ENCODE measurements at regions not wholly inside any gene's neighbourhood (a gene's known extent, or its start where the extent isn't known, plus 50 kb on each side); places are given as distances from the start of the nearest gene placed in this dataset.
A peak's percentile ranks its signal among the peaks of the same experiment; 100 is the strongest.

DNA sequence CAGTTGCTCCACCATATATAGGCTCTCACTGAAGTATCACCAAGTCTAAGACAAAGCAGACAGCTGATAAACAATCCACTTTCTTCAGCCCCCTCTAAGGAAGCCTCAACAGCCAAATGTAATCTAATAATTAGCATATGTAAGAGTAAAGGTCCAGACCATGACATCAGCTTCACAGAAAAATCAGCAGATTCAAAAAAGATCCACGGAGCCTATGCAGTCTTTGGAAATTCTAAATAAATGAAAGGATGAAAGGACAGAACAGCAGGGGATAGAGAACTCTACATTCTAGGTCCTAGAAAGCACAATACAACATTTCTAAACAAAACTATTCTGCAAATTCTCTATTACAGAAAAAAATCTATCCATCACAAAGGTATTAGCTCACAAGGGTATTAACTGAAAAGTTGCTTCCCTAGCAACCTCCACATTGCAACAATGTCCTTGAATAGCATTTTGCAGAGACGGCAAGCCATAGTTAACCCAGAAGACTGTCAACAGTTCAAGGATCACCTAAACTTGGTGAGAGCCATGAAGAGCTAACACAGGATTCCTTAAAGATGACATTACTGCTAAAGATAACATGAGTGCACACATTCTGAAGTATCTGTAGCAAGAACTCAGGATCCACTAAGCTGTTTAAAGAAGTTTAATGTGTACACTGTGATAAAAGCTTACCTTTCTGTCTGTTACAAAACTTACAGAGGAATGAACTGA is 74.3 kb downstream of the SIPA1L2 start:
- DNase-seq = no peak

- DNase-seq = no peak
These were observed 75.5 kb downstream of the SIPA1L2 start for GRCh38 chr1:232554409-232554808.

DNA sequence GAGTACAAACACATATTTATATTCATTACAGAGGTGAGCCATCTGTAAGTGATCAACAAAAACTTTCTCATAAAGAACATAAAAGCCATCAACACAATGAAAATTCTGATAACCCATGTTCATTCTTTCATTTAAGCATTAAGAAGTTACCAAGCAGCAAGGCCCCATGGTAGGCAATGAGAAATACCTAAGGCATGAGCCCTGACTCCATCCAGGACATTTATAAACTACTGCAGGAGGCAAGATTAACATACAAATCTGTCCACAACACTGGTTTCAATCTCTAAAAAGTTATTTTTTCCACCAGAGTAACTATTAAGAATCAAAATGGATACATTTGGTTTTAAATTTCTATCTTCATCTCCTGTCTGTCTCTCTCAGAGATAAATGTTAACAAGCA is 76.1 kb downstream of the SIPA1L2 start:
- DNase-seq = no peak

GRCh38 chr1:232553050-232553754 is 76.7 kb downstream of the SIPA1L2 start:
- DNase-seq = peak in 1 of 56 donors; percentile 14

DNA sequence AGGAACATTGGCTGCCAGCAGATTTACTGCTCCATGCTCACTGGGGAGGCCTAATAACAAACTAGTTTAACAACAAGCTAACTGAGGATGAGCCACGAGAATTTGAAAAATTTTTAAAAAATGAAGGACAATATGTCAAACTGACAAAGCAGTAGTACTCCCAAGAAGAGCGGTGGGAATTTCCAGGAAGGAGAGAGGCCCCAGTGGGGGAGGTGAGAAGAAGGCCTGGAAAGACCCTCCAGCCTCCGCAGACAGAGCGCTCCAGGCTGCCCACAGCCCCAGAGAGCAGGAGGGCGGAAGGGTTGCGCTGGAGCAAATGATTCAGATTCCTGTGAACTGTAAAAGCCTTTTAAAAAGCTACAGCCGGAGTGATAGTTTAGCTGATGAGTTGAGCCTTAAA is 78.5 kb downstream of the SIPA1L2 start:
- DNase-seq = no peak

GRCh38 chr1:232550007-232550406 is 79.9 kb downstream of the SIPA1L2 start:
- DNase-seq = no peak

GRCh38 chr1:232548691-232549090 is 81.2 kb downstream of the SIPA1L2 start:
- DNase-seq = no peak

GRCh38 chr1:232547938-232548484 is 81.9 kb downstream of the SIPA1L2 start:
- no peak for DNase-seq

DNA sequence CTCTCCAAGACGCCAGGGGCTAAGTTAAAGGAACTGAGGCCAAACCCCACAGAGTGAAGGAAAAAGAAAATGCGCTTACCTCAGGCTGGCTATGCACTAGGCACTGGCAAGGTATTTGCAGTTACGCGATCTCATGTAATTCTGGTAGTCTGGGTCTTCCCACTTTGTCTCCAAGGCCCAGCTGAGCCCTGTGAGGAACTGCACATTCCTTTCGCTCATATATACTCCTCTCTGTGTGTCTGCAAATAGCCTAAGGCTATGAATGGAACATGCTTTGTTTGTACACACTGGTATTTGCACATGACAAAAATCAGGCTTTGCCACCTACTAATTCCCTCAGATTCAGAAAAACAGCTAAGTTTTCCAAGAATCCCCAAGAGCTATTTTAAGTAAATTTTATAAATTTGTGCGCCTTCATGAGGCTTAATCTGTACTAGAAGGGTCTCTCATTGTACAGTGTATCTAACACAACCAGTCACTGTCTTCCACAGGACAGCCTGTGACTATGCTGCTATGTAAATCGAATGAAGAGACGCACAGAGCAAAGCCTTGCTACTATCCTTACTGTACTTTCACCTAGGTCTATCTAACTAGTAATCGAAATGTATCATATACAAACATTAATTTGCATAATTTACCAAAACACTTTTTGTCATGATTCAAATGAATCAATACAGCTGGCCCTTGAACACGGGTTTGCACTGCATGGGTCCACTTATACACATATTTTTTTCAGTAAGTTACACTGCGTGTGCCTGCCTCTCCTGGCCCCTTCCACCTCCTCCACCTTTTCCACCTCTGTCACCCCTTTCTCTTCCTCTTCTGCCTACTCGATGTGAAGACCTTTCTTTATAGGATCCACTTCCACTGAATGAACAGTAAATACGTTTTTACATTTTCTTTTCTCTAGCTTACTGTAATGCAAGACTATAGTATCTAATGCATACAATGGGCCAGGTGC is 87.0 kb downstream of the SIPA1L2 start:
- no peak for DNase-seq

GRCh38 chr1:232538943-232539302 is 91.0 kb downstream of the SIPA1L2 start:
- DNase-seq = no peak

- DNase-seq = no peak
These were observed 91.5 kb downstream of the SIPA1L2 start for GRCh38 chr1:232538224-232538942.

DNA sequence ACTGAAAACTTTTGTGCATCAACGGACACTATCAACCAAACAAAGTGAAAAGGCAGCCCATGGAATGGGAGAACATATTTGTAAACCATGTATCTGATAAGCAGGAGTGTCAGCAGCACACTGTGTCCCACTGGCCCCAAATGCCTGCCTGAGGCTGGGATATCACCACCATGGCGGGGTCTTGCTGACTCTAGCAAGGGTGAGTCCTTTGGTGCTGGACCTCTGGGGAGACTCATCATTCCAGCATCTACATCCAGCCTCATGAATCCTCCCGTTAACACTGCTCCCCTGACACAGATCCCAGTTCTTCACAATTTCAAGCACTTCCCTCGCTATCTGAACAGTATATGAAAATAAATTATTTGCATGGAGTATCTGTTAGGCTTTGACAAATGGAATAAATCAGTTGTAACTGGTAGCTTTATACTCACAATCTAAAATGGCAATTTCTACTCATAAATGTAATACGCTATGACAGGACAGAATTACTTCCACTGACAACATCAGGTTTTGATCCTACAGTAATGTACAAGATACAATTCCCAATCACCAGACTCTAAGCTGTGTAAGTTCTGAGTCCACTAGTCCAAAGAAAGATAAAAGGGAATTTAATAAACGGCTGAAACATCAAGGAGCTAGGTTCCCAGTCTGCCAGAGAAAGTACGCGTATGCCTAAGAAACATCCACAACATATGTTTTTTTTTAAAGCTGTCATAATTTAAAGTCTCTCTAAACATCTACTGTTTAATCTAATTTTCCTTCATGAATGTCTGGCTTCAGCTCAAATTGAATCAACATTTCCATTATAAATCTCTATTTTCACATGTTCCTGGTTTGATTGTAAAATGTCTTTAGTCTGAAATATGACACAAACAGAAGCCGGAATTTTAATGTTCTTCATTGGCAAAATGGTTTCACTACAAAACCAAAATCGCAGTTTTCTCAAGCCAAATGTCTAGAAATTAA is 95.1 kb downstream of the SIPA1L2 start:
- no peak for DNase-seq

GRCh38 chr1:232533328-232533727 is 96.6 kb downstream of the SIPA1L2 start:
- no peak for DNase-seq

DNA sequence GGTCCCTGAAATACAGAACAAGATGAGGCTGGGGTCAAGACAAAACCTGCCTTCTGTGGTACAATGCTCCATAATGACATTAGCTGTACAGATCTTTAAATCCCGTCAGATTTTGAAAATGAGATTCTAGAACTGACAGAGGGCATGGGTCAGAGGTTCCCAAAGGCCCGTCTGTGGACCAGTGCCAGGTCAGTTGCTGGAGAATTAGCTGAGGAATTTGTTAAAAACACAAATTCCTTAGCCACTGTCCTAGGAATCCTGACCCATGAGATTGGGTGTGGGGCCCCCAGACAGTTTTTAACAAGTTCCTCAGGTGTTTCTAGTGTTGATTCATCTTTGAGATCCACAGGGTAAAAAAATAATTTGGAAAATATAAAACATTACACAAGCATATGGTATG is 97.0 kb downstream of the SIPA1L2 start:
- no peak for DNase-seq

- DNase-seq = no peak
These were observed 98.6 kb downstream of the SIPA1L2 start for GRCh38 chr1:232531291-232531690.

GRCh38 chr1:232529747-232530146 is 100.2 kb downstream of the SIPA1L2 start:
- no peak for DNase-seq

- no peak for DNase-seq
These were observed 101.4 kb downstream of the SIPA1L2 start for GRCh38 chr1:232528472-232529089.

DNA sequence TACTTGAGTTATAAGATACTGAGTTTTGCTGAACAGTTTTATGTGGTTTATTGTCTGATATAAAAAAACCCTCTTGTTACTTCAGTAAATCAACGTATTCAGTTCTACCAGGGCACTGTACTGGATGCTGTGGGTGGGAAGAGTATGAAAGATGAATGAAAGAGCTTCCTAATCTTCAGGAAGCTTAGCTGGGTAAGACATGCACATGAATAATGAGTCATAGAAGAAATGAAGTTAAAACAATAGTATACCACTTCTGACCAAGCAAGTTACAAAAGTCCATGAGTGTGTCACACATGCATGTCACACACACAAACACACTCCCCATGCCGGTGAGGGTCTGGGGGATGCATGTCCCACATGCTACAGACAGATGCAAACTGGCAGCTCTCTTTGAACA is 105.9 kb downstream of the SIPA1L2 start:
- no peak for DNase-seq

DNA sequence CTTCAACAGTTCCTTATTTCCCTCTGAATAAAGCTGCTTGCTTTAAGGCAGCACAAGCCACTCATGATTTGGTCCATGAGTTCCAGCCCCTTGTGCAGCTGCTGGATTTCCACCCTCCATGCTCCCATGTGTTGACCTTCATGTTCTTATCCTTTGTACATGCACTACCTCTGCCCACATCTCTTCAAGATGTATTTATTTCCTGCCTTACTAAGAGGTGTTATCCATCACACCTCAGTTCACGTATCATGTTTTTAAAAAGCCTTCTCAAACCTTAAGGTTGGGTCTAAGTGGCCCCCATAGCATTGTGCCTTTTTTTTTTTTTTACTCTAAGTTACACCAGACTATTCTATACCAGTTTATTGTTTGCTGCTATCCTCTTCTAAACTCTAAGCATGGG is 107.7 kb downstream of the SIPA1L2 start:
- no peak for DNase-seq
